ENCODE measurements at regions not wholly inside any gene's neighbourhood (a gene's known extent, or its start where the extent isn't known, plus 50 kb on each side); places are given as distances from the start of the nearest gene placed in this dataset.

DNA sequence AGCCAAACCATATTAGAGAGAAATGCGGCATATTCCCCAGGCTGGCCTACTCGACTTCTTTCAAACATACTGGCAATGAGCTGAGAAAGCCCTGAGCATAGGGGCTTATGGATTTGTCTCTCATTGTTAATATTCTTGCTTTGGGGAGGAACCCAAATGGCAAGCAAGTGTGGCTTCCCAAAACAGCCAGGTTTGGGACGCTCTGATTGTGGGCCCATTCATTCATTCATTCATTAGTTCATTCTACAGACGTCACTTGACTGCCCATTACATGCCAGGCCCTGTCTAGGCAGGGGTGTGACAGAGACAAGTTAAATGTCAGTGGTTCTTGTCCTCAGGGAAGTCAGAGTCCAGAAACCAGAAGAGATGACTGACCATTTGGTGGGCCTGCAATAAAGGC, 77.4 kb upstream of the THBS1 start:
- no peak for TF ChIP-seq SUZ12 (IDR thresholded peaks at IDR 0.05; ENCODE audit: extremely low read depth, insufficient read depth, insufficient read length)
- no peak for TF ChIP-seq ZNF274 (IDR thresholded peaks at IDR 0.05; ENCODE audit: low read depth, low read length)
